COLO829 (cell line): ENCODE measurements at regions not wholly inside any gene's neighbourhood (a gene's known extent, or its start where the extent isn't known, plus 50 kb on each side); places are given as distances from the start of the nearest gene placed in this dataset.

ENCODE experiments used
- DNase-seq: peaks from one replicate; pipeline ENCODE4 v3.0.0; 2012; ENCODE audit warnings: low spot score

DNA sequence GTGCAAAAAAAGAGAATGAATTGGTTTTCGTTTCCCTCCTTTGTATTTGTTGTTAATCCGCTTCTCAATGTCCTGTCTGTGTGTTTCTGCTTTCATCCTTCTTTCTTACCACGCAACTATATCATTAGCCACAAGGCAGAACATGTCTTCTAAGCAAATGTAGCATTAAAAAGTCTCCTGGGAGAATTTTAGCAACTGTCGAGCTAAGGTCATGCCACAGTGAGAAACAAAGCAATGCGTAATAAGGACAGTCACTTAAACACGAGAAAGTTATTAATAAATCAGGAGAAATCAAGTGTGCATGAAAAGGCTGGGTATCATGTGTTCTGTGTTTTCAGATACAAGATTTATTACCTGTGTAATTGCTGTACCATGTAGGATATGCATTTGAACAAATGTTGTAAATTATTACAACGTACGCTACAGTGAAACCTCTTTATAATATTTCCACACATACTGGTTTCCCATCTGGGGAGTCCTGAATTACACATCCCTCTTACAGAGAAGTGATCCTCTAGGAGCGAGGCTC lies 890.8 kb downstream of the TRIML1 start:
- DNase-seq, result no peak

GRCh38 chr4:189032606-189033338 lies 893.5 kb downstream of the TRIML1 start:
- DNase-seq, result no peak

- DNase-seq, result no peak
These were observed 894.6 kb downstream of the TRIML1 start for GRCh38 chr4:189033801-189034347.

DNA sequence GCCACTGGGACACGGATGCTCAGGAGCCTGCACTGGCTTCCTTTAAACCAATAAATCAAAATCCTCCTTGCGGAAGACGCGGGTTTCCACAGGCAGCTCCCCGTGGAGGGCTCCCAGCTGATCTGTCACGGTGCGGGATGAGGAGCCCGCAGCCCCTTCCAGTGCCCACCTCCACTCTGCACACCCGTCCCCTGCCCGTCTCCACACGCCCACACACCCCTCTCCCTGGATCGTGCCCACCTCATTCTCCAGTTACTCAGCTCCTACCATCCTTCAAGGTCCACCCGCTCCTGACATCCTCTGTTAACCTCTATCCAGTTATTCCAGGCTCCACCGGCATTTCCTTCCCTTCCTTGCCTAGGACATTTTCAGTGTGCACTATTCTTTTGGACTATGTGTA lies 895.9 kb downstream of the TRIML1 start:
- no peak for DNase-seq

- no peak for DNase-seq
These were observed 896.4 kb downstream of the TRIML1 start for GRCh38 chr4:189035654-189036053.

GRCh38 chr4:189036906-189037305 lies 897.7 kb downstream of the TRIML1 start:
- no peak for DNase-seq

- DNase-seq, result no peak
These were observed 894.0 kb upstream of the FRG1 start for GRCh38 chr4:189046642-189047041.

- DNase-seq, result no peak
These were observed 892.6 kb upstream of the FRG1 start for GRCh38 chr4:189048119-189048518.

DNA sequence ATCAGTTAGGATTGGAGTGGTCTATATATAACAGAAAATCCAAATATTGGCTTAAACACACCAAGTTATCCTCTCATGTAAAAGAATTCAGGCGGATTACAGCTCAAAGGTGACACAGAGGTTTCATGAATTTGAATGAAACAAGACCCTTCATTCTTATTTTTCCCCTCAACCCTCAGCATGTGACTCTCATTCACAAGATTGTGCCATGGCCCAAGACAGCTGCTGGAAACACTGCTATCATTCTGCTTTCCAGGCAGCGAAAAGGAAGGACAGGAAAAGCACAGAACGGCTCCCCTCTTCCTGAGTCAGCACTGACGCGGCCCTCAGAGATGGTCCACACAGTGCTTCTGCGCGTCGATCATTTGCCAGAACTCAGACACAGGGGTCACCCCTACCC lies 891.0 kb upstream of the FRG1 start:
- peak; percentile 46 for DNase-seq

GRCh38 chr4:189050643-189051042 lies 890.0 kb upstream of the FRG1 start:
- no peak for DNase-seq

GRCh38 chr4:189053621-189054020 lies 887.1 kb upstream of the FRG1 start:
- no peak for DNase-seq

GRCh38 chr4:189060104-189060503 lies 880.6 kb upstream of the FRG1 start:
- no peak for DNase-seq

DNA sequence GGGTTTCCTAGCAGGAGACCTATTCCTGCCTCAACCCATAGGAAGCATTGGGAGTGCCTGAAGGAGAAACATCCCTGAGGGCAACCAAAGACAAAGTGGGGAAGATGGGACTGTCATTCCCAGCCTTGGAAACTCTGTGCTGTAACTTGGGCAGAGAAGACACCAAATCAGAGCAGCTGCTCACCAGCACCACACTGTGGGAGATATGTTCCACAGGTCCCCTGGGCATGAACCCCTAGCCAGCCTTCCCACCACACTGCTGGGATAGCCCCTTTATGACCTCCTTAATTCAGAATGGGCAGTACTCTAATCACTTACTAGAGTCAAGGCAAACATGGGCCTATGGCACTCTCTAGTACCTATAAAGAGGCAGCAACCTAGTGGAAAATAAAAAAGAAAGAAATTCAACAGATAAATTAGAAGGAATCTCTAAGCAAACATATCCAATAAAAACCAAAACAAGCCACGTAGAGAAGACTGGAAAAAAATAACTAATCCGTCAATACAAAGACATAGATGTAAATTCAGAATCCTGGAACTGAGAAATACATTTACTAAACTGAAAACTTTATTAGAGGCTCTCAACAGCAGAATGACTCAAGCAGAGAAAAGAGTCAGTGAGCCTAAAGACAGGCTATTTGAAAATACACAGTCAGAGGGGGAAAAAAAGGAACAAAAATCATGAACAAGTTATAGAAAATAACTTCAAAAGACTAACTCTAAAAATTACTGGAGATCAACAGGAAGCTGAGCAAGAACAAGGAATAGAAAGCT lies 878.4 kb upstream of the FRG1 start:
- no peak for DNase-seq

- no peak for DNase-seq
These were observed 870.9 kb upstream of the FRG1 start for GRCh38 chr4:189069772-189070171.

DNA sequence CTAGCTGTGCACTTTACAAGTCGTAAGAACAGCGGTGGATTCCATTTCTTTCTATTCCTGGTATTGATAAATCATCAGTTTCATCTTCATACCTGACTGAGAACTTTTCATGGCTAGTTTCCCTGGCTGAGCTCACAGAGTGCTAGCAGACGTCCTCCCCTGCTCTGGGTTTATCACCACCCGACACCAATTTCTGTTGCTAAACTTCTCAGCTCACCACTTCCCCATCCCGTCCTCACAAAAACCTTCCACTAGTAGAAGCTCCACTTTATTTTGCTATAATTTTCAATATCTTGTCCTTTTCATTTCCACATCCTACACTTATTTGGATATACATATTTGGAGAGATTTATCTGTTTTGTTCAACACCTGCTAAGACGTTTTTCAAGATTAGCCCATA lies 869.4 kb upstream of the FRG1 start:
- DNase-seq, result no peak

DNA sequence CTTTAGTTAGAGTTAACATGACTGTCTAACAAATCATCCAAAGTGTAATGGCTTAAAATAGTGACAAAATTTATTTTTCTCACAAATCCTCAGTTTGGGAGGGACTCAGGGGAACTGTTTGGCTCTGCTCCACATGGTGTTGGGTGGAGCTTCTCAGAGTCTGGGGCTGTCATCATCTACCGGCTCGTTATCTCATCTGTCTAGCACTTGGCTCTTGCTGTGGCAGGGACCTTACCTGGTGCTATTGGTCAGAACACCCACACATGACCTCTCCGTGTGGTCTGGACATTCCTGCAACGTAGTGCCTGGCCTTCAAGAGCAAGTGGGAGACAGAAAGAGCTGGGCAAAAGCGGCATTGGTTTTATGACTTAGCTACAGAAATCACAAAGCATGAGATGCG lies 866.9 kb upstream of the FRG1 start:
- no peak for DNase-seq

GRCh38 chr4:189081826-189082225 lies 858.8 kb upstream of the FRG1 start:
- DNase-seq, result no peak

DNA sequence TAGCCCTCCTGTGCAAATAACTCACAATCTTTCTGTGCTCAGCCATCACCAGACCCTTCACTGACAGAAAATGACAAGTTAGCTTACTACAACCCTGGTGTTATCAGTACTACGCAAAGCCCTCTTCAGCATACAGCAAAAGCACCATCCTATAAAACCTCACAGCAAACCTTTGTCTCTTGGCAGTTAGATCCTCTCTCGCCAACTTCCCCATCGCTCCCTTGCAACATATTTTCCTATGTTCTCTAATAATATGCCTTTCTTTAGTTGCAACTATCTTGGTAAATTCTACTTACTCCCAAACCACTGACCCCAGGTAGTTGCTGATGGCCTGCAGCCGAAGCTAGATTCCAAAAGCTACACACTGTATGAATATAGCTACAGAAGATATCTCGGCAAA lies 856.9 kb upstream of the FRG1 start:
- DNase-seq, result no peak

DNA sequence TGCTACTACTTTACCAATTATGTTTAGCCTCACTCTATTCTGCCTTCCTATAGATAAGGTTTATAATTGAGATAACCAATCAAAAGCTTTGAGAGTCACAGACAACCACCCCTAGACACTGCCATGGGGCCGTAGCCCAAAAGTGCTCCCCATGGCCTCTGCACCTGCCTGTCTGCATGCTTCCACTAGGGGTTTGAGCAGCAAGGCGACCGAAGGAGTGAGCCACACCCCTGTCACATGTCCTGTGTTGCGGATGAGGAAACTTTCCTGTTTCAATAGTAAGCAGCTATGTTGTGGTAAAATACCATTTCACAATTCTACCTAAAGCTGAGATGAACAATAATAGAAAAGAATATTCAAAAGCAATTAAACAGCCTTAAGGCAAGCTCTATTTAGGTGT lies 856.0 kb upstream of the FRG1 start:
- DNase-seq, result no peak

GRCh38 chr4:189087971-189088370 lies 852.7 kb upstream of the FRG1 start:
- DNase-seq, result no peak

DNA sequence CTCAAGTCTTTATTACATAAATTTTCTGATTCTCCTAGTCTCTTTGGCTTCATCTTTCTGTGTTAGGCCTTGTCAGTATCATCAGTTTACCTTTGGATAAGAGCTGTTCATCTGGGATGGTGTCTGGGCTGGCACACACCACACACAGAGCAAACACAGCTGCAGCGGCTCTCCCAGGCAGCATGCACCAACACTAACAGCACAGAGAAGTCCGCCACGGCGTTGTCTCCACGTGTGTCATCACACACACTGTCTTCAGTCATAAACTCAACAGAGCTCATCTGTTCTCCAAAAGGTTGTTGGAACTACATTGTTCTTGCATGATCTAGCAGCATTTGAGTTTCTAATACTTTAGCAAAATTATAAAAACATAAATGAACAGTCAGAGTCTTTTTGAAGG lies 851.9 kb upstream of the FRG1 start:
- no peak for DNase-seq

GRCh38 chr4:189090174-189090814 lies 850.4 kb upstream of the FRG1 start:
- no peak for DNase-seq

GRCh38 chr4:189092581-189092980 lies 848.1 kb upstream of the FRG1 start:
- no peak for DNase-seq
